GM19395 (cell line): ENCODE measurements at regions not wholly inside any gene's neighbourhood (a gene's known extent, or its start where the extent isn't known, plus 50 kb on each side); places are given as distances from the start of the nearest gene placed in this dataset.
"Not testable (repeated sequence)": the region's sequence is repeated elsewhere in the genome, so short reads cannot be mapped to it uniquely, and the experiment has no call there.

Experiments
- ATAC-seq: cut with Tn5 transposase; IDR thresholded peaks from one replicate; pipeline ENCODE4 v1.9.1; 2021; ENCODE audit warnings: mild to moderate bottlenecking, moderate library complexity; ENCODE audit not compliant: unreplicated experiment

DNA sequence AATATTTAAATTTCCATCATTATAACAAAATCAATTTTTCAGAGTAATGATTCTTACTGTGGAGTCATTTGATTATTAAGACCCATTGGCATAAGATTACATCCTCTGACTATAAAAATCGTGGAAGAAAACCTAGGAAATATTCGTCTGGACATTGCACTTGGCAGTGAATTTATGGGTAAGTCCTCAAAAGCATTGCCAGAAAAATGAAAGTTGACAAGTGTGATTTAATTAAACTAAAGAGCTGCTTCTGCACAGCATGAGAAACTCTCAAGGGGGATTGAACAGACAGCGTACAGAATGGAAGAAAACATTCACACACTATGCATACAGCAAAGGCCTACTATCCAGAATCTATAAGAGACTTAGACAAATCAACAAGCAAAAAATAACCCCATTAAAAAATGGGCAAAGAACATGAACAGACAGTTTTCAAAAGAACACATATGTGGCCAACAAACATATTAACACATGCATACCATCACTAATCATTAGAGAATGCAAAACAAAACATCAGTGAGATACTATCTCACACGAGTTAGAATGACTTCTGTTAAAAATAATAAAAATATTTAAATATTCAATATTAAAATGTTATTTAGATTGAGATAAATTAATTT lies 111.4 kb downstream of the CCDC74A start:
- ATAC-seq: not testable (repeated sequence)

GRCh38 chr2:131641414-131642206 lies 113.9 kb downstream of the CCDC74A start:
- no peak for ATAC-seq

- not testable (repeated sequence) for ATAC-seq
Measured at GRCh38 chr2:131643180-131643579, 115.5 kb downstream of the CCDC74A start.

DNA sequence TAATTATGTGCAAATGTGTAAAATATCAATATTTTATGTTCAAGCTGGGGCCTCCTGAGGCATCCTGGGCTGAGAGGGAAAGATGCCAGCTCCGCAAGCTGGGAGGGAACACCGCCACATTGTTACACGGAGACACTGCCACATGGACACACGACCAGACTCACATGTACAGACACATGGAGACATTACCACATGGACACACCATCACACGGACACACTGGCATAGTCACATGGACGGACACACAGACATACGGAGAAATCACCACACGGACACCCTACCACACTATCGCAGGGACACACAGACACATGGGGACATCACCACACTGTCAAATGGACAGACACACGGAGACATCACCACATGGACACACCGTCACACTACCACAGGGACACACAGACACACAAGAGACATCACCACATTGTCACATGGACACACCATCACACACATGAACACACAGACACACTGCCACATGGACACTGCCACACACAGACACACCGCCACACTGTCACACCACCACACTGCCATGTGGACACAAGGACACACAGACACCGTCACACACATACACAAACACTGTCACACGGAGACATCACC lies 117.6 kb downstream of the CCDC74A start:
- ATAC-seq: no peak

DNA sequence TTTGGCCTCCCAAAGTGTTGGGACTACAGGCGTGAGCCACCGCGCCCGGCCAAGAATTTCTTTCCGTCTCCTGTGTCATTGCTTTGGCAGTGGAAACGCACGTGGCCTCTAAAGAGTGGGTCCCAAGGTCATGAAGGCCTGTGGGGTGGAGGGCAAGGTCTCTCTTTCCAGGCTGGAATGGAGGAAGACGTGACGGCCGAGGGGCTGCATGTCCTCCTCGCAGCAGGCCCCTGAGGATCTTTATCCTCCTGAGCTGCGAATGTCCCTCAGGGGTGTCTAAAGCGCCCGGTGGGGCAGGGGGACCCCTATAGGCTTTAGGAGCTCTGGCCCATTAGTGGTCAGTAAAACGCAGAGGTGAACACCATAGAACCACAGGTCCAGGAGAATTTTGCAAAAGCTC lies 118.5 kb downstream of the CCDC74A start:
- ATAC-seq: not testable (repeated sequence)

GRCh38 chr2:131646669-131647297 lies 119.1 kb downstream of the CCDC74A start:
- ATAC-seq: no peak

DNA sequence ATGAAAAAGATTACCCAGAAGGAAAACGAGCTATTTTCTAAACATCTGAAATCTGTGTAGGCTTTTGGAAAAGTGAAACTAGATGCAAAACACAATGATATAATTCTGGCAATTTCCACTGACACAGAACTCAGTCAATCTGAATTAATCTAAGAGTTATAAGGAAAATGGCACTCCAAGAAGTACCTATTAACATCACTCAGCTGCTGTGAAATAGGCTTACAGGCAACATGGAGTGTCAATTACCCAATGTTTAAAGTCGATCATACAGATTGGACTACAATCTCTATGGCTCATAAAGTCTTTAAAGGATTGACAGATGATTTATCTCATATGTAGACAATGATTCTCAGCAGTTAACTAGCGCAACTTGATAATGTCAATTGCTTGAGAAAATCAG lies 120.9 kb downstream of the CCDC74A start:
- not testable (repeated sequence) for ATAC-seq

DNA sequence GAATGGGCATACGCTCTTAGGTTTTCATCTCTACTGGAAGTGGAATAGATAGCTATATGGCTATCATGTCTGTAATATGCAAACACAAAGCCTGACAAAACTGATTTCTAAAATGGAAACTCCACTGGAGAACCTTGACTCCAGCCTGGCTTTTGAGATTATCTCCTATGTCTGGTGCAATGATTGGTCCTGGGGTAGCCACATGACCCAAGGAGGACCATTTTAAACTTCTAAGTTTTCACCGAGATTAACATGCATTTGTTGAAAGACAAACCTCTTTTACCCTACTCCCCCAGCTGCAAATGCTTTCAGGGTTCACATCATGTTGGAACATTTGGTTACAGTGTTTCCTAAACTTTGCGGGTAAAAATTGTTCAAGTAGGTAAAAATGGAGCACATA lies 124.6 kb downstream of the CCDC74A start:
- ATAC-seq: not testable (repeated sequence)

DNA sequence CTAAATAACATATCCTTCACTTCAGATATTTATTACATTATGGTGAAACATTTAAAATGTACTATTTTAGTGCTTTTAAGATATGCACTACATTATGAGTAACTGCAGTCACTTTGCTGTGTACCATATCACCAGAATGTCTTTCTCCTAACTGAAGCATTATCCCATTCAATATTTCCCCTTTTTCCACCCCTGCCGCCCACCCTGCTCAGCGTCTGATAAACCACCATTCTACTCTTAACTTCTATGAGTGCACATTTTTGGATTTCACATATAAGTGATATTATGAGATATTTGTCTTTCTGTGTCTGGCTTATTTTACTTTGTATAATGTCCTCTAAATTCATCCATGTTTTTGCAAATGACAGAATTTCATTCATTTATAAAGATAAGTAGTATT lies 126.4 kb downstream of the CCDC74A start:
- not testable (repeated sequence) for ATAC-seq

GRCh38 chr2:131656816-131657633 lies 129.3 kb downstream of the CCDC74A start:
- no peak for ATAC-seq

- ATAC-seq: no peak
Measured at GRCh38 chr2:131657895-131658768, 130.4 kb downstream of the CCDC74A start.

GRCh38 chr2:131658769-131659131 lies 131.1 kb downstream of the CCDC74A start:
- ATAC-seq: no peak

- ATAC-seq: no peak
Measured at GRCh38 chr2:131659168-131659572, 131.5 kb downstream of the CCDC74A start.

- not testable (repeated sequence) for ATAC-seq
Measured at GRCh38 chr2:131661101-131661782, 133.6 kb downstream of the CCDC74A start.

GRCh38 chr2:131661884-131662535 lies 134.3 kb downstream of the CCDC74A start:
- not testable (repeated sequence) for ATAC-seq

- ATAC-seq: not testable (repeated sequence)
Measured at GRCh38 chr2:131663501-131663900, 135.8 kb downstream of the CCDC74A start.

DNA sequence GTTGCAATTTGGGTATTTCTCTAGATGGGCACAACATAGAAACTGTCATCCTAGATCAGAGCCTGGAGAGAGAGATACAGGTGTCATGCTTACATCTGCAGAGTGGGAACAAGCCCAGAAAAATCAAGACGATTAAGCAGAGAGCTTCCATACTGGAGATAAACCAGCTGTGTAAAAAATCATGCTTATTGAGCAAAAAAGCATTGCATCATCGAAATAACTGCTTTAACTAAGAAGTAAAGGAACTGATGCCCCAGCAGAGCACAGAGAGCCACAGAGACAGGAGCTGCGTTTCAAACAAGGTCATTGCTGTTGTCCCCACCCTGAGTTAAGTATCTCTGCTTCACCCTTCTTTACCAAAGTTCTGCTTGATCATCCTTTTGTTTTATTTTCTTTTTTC lies 138.0 kb downstream of the CCDC74A start:
- not testable (repeated sequence) for ATAC-seq

GRCh38 chr2:131668794-131669540 lies 141.3 kb downstream of the CCDC74A start:
- not testable (repeated sequence) for ATAC-seq
